K562 (cell line): ENCODE measurements at regions not wholly inside any gene's neighbourhood (a gene's known extent, or its start where the extent isn't known, plus 50 kb on each side); places are given as distances from the start of the nearest gene placed in this dataset.

Experiments
- ATAC-seq: fragments of 200-7000 bp; cut with Tn5 transposase; 3 replicates; pipeline ENCODE4 v1.9.1; 2020; ENCODE audit warnings: moderate library complexity
- BruUV-seq: library from RNA; stranded (reverse); fragments of 400-500 nt; replicated peaks from 2 replicates; lab custom pipeline; 2021; lab: Mats Ljungman, UMichigan
- CTCF ChIA-PET: fragments of 300-600 bp; formaldehyde crosslinking; extraction: SDS; loops from one replicate; lab custom pipeline; 2021; ENCODE audit warnings: low intra/inter-chr PET ratio; lab: Yijun Ruan, JAX
- POLR2A ChIA-PET: fragments of 300-600, 350-650 bp; sonication (Branson Sonifier 250); formaldehyde crosslinking; extraction: SDS; loops from one replicate; lab custom pipeline; 2021; ENCODE audit warnings: antibody characterized with exemption, inconsistent platforms; lab: Yijun Ruan, JAX
- DNase-seq, 4 experiments: peaks; one replicate each; pipeline versions ENCODE4 v3.0.0 to v3.0.0-alpha.2; 2011 to 2018; ENCODE audit warnings: low spot score in 3 of 4, mixed read lengths in 3 of 4; ENCODE audit errors: extremely low read depth in 1 of 4
- FAIRE-seq: peaks from 2 replicates; lab custom pipeline; 2011; peaks lifted over from hg19 to GRCh38; lab: Jason Lieb, UNC
- H2AFZ ChIP-seq: 2 replicates; pipeline ENCODE4 v1.6.0; 2011; ENCODE audit warnings: low read depth, low read length, control low read depth, inconsistent platforms
- H3K27ac ChIP-seq: fragments of 200-600 bp; 3 replicates; pipeline ENCODE4 v1.8.0; 2011; ENCODE audit warnings: low read depth, mild to moderate bottlenecking, control low read depth, inconsistent platforms, low read length, moderate library complexity, mixed read lengths; ENCODE audit errors: extremely low read depth
- H3K27me3 ChIP-seq, 2 experiments: fragments of 300-600 bp in 1 of 2; 2 replicates in 1 of 2; 3 replicates in 1 of 2; pipeline versions ENCODE4 v1.6.0 to v1.8.0; 2011; ENCODE audit warnings: inconsistent platforms in 2 of 2, low read length in 2 of 2, mild to moderate bottlenecking in 1 of 2, mixed read lengths in 1 of 2, moderate library complexity in 1 of 2; ENCODE audit not compliant: control insufficient read depth in 2 of 2, insufficient read depth in 2 of 2
- H3K36me3 ChIP-seq: fragments of 300-600 bp; 3 replicates; pipeline ENCODE4 v1.8.0; 2011; ENCODE audit warnings: mild to moderate bottlenecking, low read length, inconsistent platforms; ENCODE audit not compliant: control insufficient read depth, insufficient read depth
- H3K4me1 ChIP-seq, 2 experiments: fragments of 200-600 bp in 1 of 2; replicated peaks in 1 of 2; 2 replicates in 1 of 2; 3 replicates in 1 of 2; pipeline versions ENCODE4 v1.5.1 to v1.8.0; 2011; ENCODE audit warnings: inconsistent platforms in 2 of 2, low read length in 2 of 2, mild to moderate bottlenecking in 1 of 2, mixed read lengths in 1 of 2, moderate library complexity in 1 of 2; ENCODE audit not compliant: control insufficient read depth in 2 of 2, insufficient read depth in 2 of 2
- H3K4me2 ChIP-seq: 2 replicates; pipeline ENCODE4 v1.6.1; 2011; ENCODE audit warnings: low read length, control low read depth, inconsistent platforms, mixed read lengths; ENCODE audit not compliant: insufficient read depth
- H3K4me3 ChIP-seq: fragments of 200-600 bp; sonication (generic), shearing (Covaris generic); 2 replicates; pipeline ENCODE4 v1.5.1; 2016; ENCODE audit warnings: control low read depth, inconsistent platforms
- H3K79me2 ChIP-seq: fragments of 200-600 bp; 3 replicates; pipeline ENCODE4 v1.8.0; 2011; ENCODE audit warnings: low read length, inconsistent platforms; ENCODE audit not compliant: control insufficient read depth, insufficient read depth
- H3K9ac ChIP-seq, 2 experiments: 2 replicates each; pipeline versions ENCODE4 v1.6.0 to v1.6.1; 2011; ENCODE audit warnings: low read depth in 2 of 2, low read length in 2 of 2, control low read depth in 1 of 2, inconsistent platforms in 1 of 2, mild to moderate bottlenecking in 1 of 2, mixed read lengths in 1 of 2; ENCODE audit not compliant: insufficient read depth in 1 of 2
- H3K9me1 ChIP-seq: one replicate; pipeline ENCODE4 v1.6.0; 2011; ENCODE audit warnings: inconsistent platforms, mild to moderate bottlenecking, low read length, moderate library complexity; ENCODE audit not compliant: control insufficient read depth, insufficient read depth
- H3K9me3 ChIP-seq: replicated peaks from 2 replicates; pipeline ENCODE4 v1.5.1; 2011; ENCODE audit warnings: low read depth, low read length, inconsistent platforms; ENCODE audit not compliant: control insufficient read depth, insufficient read depth
- H4K20me1 ChIP-seq: replicated peaks from 2 replicates; pipeline ENCODE4 v1.6.1; 2011; ENCODE audit warnings: low read length, inconsistent platforms, mixed read lengths; ENCODE audit not compliant: control insufficient read depth, insufficient read depth
- CC2D1A ChIP-seq: fragments of 450-650 bp; IDR thresholded peaks from 2 replicates; pipeline ENCODE4 v1.6.1; 2017; ENCODE audit warnings: mild to moderate bottlenecking
- DPF2 ChIP-seq: fragments of 450-650 bp; IDR thresholded peaks from 2 replicates; pipeline ENCODE4 v1.6.1; 2016
- ELK1 ChIP-seq: sonication (generic); formaldehyde crosslinking; IDR thresholded peaks from 2 replicates; pipeline ENCODE4 v1.8.1; 2022; ENCODE audit warnings: missing genetic modification reagents
- ILK ChIP-seq: fragments of 450-650 bp; IDR thresholded peaks from 2 replicates; pipeline ENCODE4 v1.6.1; 2016; ENCODE audit warnings: missing genetic modification characterization, low read depth, mild to moderate bottlenecking, missing compliant biosample characterization, moderate library complexity, borderline replicate concordance
- KLF6 ChIP-seq: fragments of 250-450 bp; sonication (Bioruptor Pico); IDR thresholded peaks from 2 replicates; pipeline ENCODE4 v1.4.0; 2020; ENCODE audit warnings: mild to moderate bottlenecking, moderate library complexity, borderline replicate concordance
- MAZ ChIP-seq, 2 experiments: fragments of 450-650 bp in 1 of 2; sonication (generic) in 1 of 2; formaldehyde crosslinking; IDR thresholded peaks in 1 of 2; conservative IDR thresholded peaks in 1 of 2; 2 replicates each; pipeline versions ENCODE4 v1.4.0 to v1.5.0; 2020; ENCODE audit warnings: mild to moderate bottlenecking in 1 of 2, missing genetic modification reagents in 1 of 2
- NFE2 ChIP-seq: IDR thresholded peaks from 2 replicates; pipeline ENCODE4 v1.6.1; 2014; ENCODE audit warnings: antibody characterized with exemption, low read depth
- SIN3A ChIP-seq, 2 experiments: fragments of 150-350 bp in 1 of 2; IDR thresholded peaks; 2 replicates each; pipeline ENCODE4 v1.6.1; 2011 to 2016; ENCODE audit warnings: borderline replicate concordance in 2 of 2, low read depth in 2 of 2, low read length in 2 of 2, mild to moderate bottlenecking in 2 of 2, moderate library complexity in 2 of 2; ENCODE audit not compliant: control insufficient read depth in 1 of 2
- SMARCB1 ChIP-seq: IDR thresholded peaks from 2 replicates; pipeline ENCODE4 v1.6.1; 2011; ENCODE audit warnings: improper control_type of control experiment, low read depth; ENCODE audit not compliant: insufficient read length
- SMC3 ChIP-seq: conservative IDR thresholded peaks from 2 replicates; pipeline ENCODE4 v1.6.1; 2011; ENCODE audit warnings: low read depth, low read length, improper control_type of control experiment; ENCODE audit not compliant: insufficient read depth
- WGBS: fragments of 100-300 bp; shearing (Covaris generic); methylation state at CpG from one replicate; pipeline ENCODE4 v1.1.6; 2016; ENCODE audit warnings: low coverage, mixed read lengths; ENCODE audit not compliant: insufficient coverage; ENCODE audit errors: missing lambda C conversion rate; 5-methylcytosine and 5-hydroxymethylcytosine counted together
- in situ Hi-C: fragments of 300-500 bp; cut with MboI; formaldehyde crosslinking; loops from 4 replicates; pipeline ENCODE4 v1.15.0; 2018; ENCODE audit warnings: inconsistent platforms, mixed read lengths
- intact Hi-C: fragments of 100-400 bp; cut with micrococcal nuclease; formaldehyde crosslinking; loops from 2 replicates; pipeline ENCODE4 v1.14.2; 2022

GRCh38 chr7:19242246-19242645 lies 97.0 kb upstream of the FERD3L start (continued):
- TF ChIP-seq ILK (tag) (no peak), DPF2 (no peak), CC2D1A (no peak), SMARCB1 (no peak), SIN3A (IDR thresholded peaks at IDR 0.05; ENCODE audit: borderline replicate concordance in 2 of 2, control insufficient read depth in 1 of 2, low read depth in 2 of 2, low read length in 2 of 2) (no peak)

GRCh38 chr7:19239951-19240350 lies 94.7 kb upstream of the FERD3L start:
- no TSS peak for BruUV-seq
- Histone ChIP-seq H3K9me3 (no peaks in the 10 kb centered on the region), H3K27ac (no peak overlapping the region), H3K4me2 (no peak overlapping the region), H3K4me3 (no peak overlapping the region), H4K20me1 (no peaks in the 10 kb centered on the region), H3K79me2 (no peaks in the 10 kb centered on the region), H3K36me3 (no peaks in the 10 kb centered on the region), H2AFZ (no peak overlapping the region), H3K4me1 (no peaks in the 10 kb centered on the region), H3K27me3 (no peaks in the 10 kb centered on the region), H3K9me1 (no peaks in the 10 kb centered on the region), H3K9ac (no peak overlapping the region)
- ChIA-PET CTCF (no interaction called here), POLR2A (no interaction called here)
- intact Hi-C loops, result no loop called here
- ATAC-seq (no peak), FAIRE-seq (no peak), DNase-seq (no peak)
- TF ChIP-seq ELK1 (CRISPR knock-in tag), result no peak
- TF ChIP-seq SMC3, result no peak
- no peak for TF ChIP-seq KLF6
- TF ChIP-seq NFE2, result no peak
- no peak for TF ChIP-seq MAZ (CRISPR knock-in tag; conservative IDR thresholded peaks at IDR 0.05 in 1 of 2, IDR thresholded peaks at IDR 0.05 in 1 of 2)
- 2% methylated on average over 3 of the region's 3 CpGs for WGBS
- in situ Hi-C loops, result no loop called here
